KBM-7 (cell line): ENCODE measurements at regions not wholly inside any gene's neighbourhood (a gene's known extent, or its start where the extent isn't known, plus 50 kb on each side); places are given as distances from the start of the nearest gene placed in this dataset.
"Not testable (repeated sequence)": the region's sequence is repeated elsewhere in the genome, so short reads cannot be mapped to it uniquely, and the experiment has no call there.

Source experiments
- DNase-seq: peaks from one replicate; pipeline ENCODE4 v3.0.0-alpha.2; 2015
- in situ Hi-C: fragments of 300-500 bp; cut with MboI; formaldehyde crosslinking; loops from 2 replicates; pipeline ENCODE4 v1.14.3; 2020; ENCODE audit warnings: low sequenced_read_pairs, low pct_unique_long_range_greater_than_20kb, mixed read lengths

DNA sequence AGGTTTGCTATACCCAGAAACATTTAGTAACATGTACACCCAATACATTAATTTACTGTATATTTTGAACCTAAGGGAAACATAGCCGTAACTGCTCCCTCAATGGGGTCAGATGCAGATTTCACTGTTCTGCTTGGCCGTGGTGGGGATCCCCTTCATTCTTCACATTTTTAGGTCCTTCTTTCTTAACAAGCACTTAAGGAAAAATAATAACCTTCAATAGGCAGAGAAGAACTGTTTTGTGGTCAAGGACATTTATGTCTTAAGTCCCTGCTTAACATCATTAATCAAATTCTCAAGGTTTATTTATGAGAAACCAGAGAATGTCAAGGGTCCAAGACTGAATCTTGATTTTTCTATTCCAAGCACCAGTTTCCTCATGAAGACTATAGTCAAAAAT lies 592.1 kb upstream of the ANKRD30A start:
- no peak for DNase-seq

DNA sequence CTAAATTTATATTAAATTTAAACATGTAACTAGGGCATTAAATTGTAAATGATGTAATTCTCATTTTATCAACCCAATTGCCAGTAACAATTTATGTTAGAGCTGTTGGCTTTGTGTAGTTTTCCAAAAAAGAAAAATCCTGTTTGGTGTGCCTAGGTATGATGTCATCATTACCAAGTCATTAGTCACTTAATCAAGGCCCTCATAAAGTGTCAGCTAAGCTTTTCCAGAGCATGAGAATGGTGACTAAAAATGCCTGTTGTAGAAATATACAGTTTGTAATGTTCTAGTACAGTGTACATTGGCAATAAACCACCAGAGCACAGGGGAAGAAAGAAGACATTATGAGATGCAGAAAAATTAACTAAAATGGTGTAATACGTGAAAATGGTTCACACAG lies 593.8 kb upstream of the ANKRD30A start:
- DNase-seq, result no peak
- in situ Hi-C loops, result no loop called here

More for the DNA sequence above, 592.1 kb upstream of the ANKRD30A start:
- in situ Hi-C loops, result no loop called here

DNA sequence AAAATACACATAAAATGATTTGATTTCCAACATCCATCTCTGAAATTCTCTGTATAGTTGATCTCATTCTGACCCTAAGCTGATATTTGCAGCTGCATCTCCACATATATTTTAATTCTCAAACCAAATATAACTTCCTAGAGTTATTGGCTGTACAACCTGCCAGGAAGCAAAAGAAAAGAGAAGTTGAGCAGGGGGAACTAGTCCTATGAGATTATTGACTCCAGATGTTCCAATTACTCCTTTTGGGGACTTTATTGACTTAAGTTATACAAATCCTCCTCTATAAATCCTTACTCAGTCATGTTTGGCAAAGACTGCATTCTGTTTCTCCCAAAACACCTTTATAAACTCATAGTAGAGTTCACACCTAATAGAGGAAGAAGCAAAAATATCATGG lies 599.4 kb upstream of the ANKRD30A start:
- in situ Hi-C loops, result no loop called here
- peak; percentile 41 for DNase-seq

DNA sequence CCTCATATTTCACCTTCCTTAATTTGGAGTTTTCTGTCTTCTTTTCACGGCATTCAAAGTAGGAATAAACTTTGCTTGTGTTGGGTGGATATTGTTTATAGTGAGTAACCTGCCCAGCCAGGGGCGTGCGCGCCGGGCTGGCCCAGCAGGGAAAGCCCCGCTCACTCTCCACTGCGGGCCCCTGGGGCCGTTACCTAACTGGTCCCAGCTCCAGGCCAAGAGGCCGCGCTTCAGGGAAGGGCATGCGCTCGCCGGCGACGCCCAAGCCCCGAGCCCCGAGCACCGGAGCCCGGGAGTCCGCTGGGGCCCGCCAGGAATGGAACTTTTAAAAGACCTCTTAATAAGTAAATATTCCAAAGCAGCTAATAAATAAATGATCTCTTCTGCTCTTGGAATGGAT lies 601.3 kb upstream of the ANKRD30A start:
- DNase-seq, in situ Hi-C loops: not testable (repeated sequence)

DNA sequence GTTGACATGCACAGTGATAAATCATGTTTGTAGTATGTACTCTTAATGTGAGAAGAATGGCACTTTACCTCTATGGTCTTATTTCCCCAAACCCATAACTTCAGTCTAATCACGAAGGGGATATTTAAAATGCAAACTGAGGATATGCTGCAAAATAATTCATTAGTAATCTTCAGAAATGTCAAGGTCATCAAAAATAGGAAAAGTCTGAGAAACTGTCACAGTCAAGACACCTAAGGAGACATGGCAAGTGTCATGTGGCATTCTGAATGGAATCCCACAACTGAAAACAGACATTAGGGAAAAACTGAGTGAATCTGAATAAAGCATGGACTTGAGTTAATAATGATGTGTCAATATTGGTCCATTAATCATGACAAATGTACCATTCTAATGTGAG lies 605.5 kb upstream of the ANKRD30A start:
- no peak for DNase-seq
- in situ Hi-C loops, result no loop called here

DNA sequence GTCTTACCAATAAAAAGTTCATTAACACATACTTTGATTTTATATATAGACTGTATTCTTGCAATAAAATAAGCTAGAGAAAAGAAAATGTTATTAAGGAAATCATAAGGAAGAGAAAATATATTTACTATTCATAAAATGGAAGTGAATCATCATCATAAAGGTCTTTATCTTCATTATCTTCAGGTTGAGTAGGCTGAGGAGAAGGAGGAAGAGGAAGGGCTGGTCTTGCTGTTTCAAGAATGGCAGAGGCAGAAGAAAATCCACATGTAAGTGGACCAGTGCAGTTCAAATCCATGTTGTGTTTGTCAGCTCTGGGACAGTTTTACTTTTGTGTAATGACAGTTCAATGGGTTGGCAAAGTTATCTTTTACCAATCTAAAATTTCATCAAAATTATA lies 609.1 kb upstream of the ANKRD30A start:
- in situ Hi-C loops, result no loop called here
- DNase-seq, result no peak

DNA sequence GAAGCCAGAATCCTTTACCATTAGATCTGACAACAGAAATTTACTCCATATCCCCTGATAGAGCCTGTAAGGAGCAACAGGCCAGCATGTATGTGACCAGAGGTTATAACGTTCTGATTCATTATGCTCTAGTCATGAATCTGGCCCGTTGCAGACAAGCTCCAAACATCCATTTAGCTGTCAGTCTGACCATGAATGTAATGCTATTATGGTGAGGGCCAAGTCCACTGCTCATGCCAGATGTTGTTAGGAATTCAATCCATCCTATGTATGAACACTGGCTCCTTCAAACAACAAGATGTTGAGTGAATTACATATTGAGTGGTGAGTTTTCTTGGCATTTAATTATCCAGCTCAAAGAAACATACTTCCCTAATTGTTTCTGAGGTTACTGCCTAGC lies 610.1 kb upstream of the ANKRD30A start:
- in situ Hi-C loops, result no loop called here
- DNase-seq, result no peak

DNA sequence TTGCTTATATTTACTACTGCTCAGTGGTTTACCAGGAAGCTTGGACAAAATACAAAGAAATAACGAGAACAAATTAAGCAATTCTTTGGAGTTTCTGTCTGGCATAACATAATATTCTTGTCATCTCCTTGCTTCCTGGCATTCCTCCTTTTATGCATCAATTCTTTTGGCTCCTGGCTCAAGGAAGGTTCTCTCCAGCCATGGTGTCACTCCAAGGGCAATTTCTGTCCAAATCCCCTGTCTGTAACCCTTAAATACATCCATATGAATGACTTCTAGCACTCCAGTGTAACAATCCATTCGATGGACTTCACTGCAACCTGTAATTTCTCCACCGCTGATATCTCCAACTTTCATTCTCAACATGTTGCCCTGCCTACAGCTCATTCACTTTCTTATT lies 617.7 kb upstream of the ANKRD30A start:
- in situ Hi-C loops, result no loop called here
- DNase-seq, result no peak

DNA sequence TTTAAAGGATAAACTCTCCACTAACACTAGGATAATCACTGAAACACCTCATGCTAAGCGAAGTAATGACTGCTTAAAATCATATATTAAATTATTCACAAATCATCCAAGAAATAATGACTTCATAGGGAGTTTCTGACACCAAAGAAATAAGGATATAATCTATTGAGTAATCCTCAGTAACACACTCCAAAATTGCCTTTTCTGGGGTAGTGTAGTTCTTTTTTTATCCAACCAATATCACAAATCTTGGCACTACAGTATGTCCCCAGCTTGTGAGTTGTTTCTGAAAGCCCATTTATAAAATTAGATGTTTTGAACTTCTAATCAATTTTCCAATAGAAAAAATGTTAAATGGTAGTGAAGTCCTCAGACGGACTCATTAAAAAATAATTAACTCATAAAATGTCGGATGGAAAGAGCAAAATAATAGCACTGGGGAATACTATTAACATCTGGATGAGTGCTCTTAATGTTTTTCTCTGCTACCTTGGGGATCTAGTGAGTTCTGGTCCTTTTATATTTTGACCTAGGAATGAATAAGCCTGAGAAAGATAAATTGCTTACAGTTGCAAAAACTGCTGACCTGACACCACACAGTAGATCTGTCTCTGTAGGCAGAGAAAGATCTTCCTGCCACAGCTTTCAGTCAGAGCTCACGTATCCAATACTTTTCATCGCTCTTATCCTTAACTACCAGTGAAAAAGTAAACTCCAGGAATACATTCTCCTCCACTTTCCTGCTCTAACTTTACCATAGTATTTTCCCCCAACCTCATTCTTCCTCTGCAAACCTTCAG lies 618.5 kb upstream of the ANKRD30A start:
- in situ Hi-C loops, result no loop called here
- no peak for DNase-seq

DNA sequence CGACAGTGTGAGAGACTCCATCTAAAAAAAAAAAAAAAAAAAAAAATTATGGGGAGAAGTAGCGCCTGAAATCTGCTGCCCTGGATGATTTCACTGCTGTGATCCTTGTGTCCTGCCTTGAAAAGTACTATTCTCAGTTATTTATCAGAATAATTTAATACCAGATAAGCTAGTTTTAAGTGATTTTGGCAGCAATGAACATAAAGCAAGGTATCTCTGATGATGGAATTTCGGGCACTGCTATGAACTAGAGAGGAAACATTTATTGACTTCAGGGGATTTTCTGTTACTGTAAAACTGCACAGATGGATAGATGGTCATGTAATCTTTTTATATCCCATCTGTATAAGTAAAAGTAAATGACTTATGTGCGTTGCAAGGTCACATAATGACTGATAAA lies 619.1 kb upstream of the ANKRD30A start:
- no peak for DNase-seq
- in situ Hi-C loops, result no loop called here

DNA sequence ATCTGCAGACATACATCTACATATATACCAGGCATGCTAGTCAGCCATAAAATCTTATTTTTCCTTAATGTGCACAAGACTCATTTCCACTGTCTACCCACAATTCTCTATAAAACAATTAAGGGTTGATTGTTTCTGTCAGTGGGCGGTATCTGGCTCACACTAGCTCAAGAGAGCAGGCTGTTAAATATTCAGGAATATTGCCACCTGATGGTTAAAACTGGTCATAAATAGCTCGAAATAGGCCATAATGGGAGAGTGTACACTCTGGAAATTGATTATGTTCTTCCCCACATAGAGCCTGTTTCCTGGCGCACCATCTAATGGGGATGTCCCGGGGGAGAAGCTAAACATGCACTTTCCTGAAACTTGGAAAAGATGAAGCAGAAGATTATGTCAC lies 620.6 kb upstream of the ANKRD30A start:
- no peak for DNase-seq
- in situ Hi-C loops, result no loop called here

DNA sequence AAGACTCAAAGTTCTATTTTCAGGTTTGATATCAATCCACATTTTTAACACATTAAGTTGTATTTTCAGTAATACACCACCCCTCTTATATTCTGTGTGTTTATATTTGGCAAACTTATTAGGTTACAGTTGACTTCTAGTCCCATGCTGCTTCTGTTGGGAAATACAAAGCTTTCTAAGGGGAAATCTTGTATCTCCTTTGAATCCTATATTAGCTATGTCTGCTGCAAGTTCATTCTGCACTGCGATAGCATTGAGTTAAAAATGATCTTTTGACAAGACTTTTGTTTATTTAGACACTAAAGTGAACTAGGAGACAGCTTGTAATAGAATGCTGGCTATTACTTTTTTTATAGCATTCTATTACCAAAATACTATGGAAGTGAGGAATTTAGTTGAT lies 625.1 kb upstream of the ANKRD30A start:
- no peak for DNase-seq
- in situ Hi-C loops, result no loop called here

DNA sequence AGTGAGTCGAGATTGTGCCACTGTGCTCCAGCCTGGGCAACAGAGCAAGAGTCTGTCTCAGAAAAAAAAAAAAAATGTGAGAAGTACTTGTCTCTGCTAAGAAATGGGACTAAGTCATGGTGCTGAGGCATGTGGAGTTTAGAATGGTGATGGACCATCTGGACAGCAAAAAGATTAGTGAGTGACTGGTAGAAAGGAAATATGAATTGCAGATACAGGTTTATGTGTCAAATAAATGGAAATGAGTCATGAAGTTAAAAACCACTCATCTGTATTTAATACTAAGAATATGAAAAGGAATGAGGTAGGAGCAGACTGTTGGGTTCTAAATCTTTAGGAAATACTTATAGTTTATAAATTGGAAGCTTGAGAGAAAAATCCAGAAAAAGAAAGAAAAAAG lies 625.7 kb upstream of the ANKRD30A start:
- no peak for DNase-seq
- in situ Hi-C loops, result no loop called here

DNA sequence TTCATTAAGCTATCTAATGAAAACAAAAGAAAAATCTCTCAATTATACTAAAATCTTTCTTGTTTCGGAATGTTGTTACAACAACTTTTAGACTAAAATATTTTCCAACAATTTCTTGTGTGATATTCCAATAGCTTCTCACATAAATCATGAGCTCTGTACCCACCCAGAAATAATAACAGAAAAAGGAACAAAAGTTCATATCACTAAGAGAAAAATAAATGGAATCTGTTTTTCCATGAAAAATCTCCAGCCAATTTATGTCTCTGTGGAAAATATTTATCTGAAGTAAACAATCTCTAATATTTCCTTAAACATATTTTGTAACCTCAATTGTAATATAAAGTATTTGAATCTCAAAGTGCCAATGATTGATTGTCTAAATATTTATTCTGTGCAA lies 628.6 kb upstream of the ANKRD30A start:
- in situ Hi-C loops, result no loop called here
- DNase-seq, result no peak

DNA sequence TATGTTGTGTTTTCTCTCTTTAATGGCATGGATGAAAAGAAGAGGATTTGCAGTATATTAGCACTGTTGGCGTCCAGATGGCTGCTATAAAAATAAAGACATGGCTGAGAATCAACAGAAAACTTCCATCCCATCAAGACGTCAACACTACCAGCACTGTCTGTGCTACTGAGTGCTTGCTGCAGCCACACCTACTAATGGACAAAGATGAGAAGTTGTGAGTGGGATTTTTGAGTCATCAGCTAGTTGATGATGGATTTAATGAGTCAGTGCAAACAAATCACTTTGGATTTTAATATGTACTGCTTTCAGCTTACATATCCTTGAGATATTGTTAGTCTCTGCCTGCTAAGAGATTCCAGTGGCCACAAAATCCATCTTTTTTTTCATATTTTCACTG lies 631.0 kb upstream of the ANKRD30A start:
- in situ Hi-C loops, result no loop called here
- no peak for DNase-seq

DNA sequence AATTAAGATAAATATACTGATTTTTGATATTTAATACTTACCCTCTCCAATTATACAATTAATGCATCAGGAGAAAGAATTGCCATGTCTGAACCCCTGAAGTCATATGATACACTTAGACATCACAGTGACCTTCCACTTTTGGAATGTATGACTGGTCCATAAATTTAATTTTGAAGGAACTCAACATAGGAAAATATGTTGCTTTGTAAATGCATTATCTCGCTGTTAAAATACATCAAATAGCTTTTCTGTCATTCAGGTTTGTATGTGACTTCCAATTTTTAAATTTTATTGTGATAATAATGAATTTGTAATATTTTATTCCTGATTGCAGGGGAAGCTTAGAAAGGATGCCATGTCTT lies 631.9 kb upstream of the ANKRD30A start:
- in situ Hi-C loops, result no loop called here
- DNase-seq, result no peak

DNA sequence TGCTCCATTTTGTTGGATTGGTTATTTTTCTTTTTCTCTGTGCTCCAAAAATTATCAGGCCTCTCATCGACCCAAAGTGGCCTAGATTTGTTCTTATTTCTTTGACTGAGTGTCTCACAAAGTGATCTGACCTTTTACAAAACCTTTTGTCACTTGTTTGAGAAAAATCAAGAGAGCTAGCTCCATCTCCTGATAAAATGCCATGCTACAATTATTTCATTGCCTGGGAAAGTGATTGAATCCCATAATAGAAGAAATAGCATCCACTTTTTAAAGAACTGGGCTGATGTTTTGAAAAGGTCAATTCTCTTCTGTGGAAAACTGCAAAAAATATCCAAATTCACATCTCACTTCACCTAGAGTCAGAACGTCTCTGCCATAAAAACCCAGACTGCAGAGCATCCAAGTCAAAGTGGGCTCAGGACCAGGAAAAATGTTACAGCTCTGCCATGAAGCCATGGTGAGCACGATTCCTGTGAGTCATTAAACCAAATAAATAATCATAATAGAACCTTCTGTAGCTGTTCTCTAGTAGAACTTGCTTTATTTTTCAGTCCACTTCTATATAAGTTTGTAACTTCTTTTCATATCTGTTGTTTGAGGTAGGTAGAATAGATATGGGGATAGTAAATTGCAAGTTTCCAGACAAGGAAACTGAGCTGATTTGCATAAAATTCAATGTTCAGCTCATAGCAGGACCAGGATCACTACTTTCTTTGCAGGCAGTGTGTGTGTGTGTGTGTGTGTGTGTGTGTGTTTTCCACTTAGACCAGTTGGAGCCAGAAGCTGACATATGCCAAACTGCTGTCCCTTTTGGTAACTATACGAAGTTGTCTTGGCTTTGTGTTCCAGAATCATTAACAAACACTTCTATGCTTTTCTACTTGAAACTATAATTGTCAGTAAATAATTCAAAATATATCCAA lies 632.5 kb upstream of the ANKRD30A start:
- in situ Hi-C loops, result no loop called here

DNA sequence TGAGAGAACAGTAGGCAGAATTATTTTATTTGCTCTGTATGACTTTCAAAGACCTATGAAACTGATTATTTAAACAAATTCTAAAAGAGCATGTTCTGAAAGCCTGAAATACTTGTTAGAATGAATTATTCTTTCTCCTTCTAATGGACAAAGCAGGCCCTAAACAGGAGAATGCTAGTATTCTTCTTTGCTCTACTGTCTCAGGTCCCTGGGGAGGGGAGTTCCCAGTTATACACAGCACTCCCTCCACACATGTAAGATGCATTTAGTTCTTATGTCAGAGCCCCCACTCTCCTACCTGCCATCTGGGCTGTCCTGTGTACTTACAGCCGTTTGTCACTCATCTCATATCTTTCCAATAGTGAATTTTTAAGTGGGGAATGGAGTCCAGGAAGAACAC lies 633.5 kb upstream of the ANKRD30A start:
- in situ Hi-C loops, result no loop called here
- DNase-seq, result no peak

More for the DNA sequence above, 632.5 kb upstream of the ANKRD30A start:
- DNase-seq, result no peak

DNA sequence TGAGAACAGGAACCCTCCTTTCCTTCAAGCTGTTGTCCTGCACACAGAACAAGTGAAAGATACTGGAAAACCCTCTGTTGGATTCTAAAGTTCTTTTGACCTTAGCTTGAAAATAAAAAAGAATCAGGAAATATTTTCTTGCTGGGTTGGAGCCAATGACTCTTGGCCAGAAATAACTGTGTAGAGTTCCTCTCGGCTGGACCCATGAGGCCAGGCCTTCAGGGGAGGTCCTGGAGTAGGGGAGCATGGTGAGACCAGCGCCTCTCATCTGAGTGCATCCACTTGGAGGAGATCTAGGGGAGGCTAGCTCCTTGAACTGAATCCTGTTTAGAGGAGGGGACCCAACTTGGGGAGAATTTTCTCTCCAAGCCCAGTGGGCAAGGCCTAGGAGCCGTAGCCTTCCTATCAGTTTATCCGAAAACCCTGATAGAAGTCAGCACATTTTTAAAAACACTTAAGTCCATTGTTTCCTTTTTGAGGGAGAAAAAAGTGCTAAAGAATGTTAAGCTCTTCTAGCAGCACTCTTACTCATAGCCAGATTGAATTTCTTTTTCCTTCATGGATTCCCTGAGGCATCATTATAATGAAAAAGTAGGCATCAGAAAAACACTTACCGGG lies 635.7 kb upstream of the ANKRD30A start:
- in situ Hi-C loops, result no loop called here

DNA sequence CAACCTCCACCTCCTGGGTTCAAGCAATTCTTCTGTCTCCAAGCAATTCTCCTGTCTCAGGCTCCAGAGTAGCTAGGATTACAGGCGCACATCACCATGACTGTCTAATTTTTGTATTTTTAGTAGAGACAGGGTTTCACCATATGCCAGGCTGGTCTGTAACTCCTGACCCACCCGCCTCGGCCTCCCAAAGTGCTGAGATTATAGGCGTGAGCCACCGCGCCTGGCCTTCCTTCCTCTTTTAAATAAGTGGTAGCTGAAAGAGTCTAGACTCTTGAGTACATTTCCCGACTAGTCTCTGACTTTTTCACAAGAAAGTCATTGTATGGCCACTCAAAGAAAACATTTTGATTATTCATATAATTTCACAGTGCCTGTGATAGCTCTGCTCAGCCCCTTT lies 636.2 kb upstream of the ANKRD30A start:
- peak; percentile 53 for DNase-seq
- in situ Hi-C loops, result no loop called here

More for the DNA sequence above, 635.7 kb upstream of the ANKRD30A start:
- DNase-seq, result no peak
